H1 (cell line): ENCODE measurements at regions not wholly inside any gene's neighbourhood (a gene's known extent, or its start where the extent isn't known, plus 50 kb on each side); places are given as distances from the start of the nearest gene placed in this dataset.

Experiments
- CTCF ChIA-PET: fragments of 300-600 bp; sonication (Branson Sonifier 250); formaldehyde crosslinking; loops from one replicate; lab custom pipeline; 2021; ENCODE audit not compliant: partially characterized antibody; lab: Charles Lee
- POLR2A ChIA-PET: fragments of 300-600 bp; sonication (Branson Sonifier 250); formaldehyde crosslinking; loops from one replicate; lab custom pipeline; 2021; ENCODE audit warnings: inconsistent platforms; ENCODE audit not compliant: partially characterized antibody; lab: Charles Lee
- DNase-seq, 2 experiments: peaks; one replicate each; pipeline versions ENCODE4 v3.0.0 to v3.0.0-alpha.2; 2010 to 2022; ENCODE audit warnings: low spot score in 2 of 2, low read depth in 1 of 2, mixed read lengths in 1 of 2
- FAIRE-seq: peaks from 2 replicates; lab custom pipeline; 2011; peaks lifted over from hg19 to GRCh38; lab: Jason Lieb, UNC
- H2AFZ ChIP-seq: 2 replicates; pipeline ENCODE4 v1.8.1; 2012; ENCODE audit warnings: low read length, inconsistent platforms
- H2AK5ac ChIP-seq: 2 replicates; pipeline ENCODE4 v1.6.1; 2013; ENCODE audit warnings: low read depth, low read length
- H2BK120ac ChIP-seq: replicated peaks from 2 replicates; pipeline ENCODE3; 2013; ENCODE audit warnings: low read depth, low read length, inconsistent platforms
- H2BK12ac ChIP-seq: 2 replicates; pipeline ENCODE4 v1.6.1; 2013; ENCODE audit warnings: low read depth, low read length
- H2BK15ac ChIP-seq: 2 replicates; pipeline ENCODE4 v1.6.1; 2013; ENCODE audit warnings: low read length
- H2BK20ac ChIP-seq: 2 replicates; pipeline ENCODE4 v1.6.1; 2013; ENCODE audit warnings: low read length
- H2BK5ac ChIP-seq: 2 replicates; pipeline ENCODE4 v1.6.1; 2013; ENCODE audit warnings: low read depth, low read length
- H3K14ac ChIP-seq: 2 replicates; pipeline ENCODE4 v1.6.1; 2013; ENCODE audit warnings: inconsistent platforms; ENCODE audit not compliant: insufficient read length
- H3K18ac ChIP-seq: 2 replicates; pipeline ENCODE4 v1.6.1; 2013; ENCODE audit warnings: low read length; ENCODE audit errors: extremely low read depth
- H3K23ac ChIP-seq: 2 replicates; pipeline ENCODE4 v1.6.1; 2013; ENCODE audit warnings: inconsistent platforms; ENCODE audit not compliant: insufficient read length
- H3K23me2 ChIP-seq: 2 replicates; pipeline ENCODE4 v1.6.1; 2013; ENCODE audit warnings: low read depth, low read length
- H3K27ac ChIP-seq: 2 replicates; pipeline ENCODE4 v1.6.1; 2011; ENCODE audit warnings: low read depth, low read length, inconsistent platforms
- H3K27me3 ChIP-seq, 4 experiments: replicated peaks in 1 of 4; 1 replicate in 1 of 4; 2 replicates in 3 of 4; pipeline versions ENCODE4 v1.6.1 to v1.8.1; 2011 to 2013; ENCODE audit warnings: low read length in 3 of 4, mild to moderate bottlenecking in 3 of 4, inconsistent platforms in 2 of 4, mixed read lengths in 2 of 4, moderate library complexity in 1 of 4; ENCODE audit not compliant: control insufficient read depth in 3 of 4, insufficient read depth in 3 of 4; ENCODE audit errors: extremely low read depth in 1 of 4
- H3K36me3 ChIP-seq, 4 experiments: 2 replicates each; pipeline versions ENCODE4 v1.6.1 to v1.8.1; 2011 to 2013; ENCODE audit warnings: mild to moderate bottlenecking in 4 of 4, low read length in 3 of 4, moderate library complexity in 2 of 4, control low read depth in 1 of 4, inconsistent platforms in 1 of 4; ENCODE audit not compliant: insufficient read depth in 4 of 4, control insufficient read depth in 2 of 4
- H3K4ac ChIP-seq: replicated peaks from 2 replicates; pipeline ENCODE3; 2013; ENCODE audit warnings: low read length, low read depth, mixed read lengths, inconsistent platforms; ENCODE audit not compliant: insufficient read length
- H3K4me1 ChIP-seq, 4 experiments: replicated peaks in 1 of 4; 1 replicate in 1 of 4; 2 replicates in 3 of 4; pipeline versions ENCODE4 v1.6.1 to v1.8.1; 2011 to 2013; ENCODE audit warnings: low read length in 3 of 4, inconsistent platforms in 2 of 4, mixed read lengths in 1 of 4; ENCODE audit not compliant: insufficient read depth in 4 of 4, control insufficient read depth in 3 of 4
- H3K4me2 ChIP-seq, 2 experiments: 2 replicates each; pipeline versions ENCODE4 v1.6.1 to v1.8.1; 2011 to 2013; ENCODE audit warnings: low read depth in 2 of 2, low read length in 2 of 2, control low read depth in 1 of 2, inconsistent platforms in 1 of 2, mild to moderate bottlenecking in 1 of 2; ENCODE audit not compliant: insufficient read depth in 1 of 2
- H3K4me3 ChIP-seq, 4 experiments: fragments of 200-600, 300-600 bp in 1 of 4; sonication (generic), shearing (Covaris generic), sonication (Bioruptor Twin) in 1 of 4; 2 replicates each; pipeline versions ENCODE4 v1.5.1 to v1.8.1; 2011 to 2016; ENCODE audit warnings: low read length in 4 of 4, low read depth in 3 of 4, control low read depth in 2 of 4, inconsistent platforms in 2 of 4, mild to moderate bottlenecking in 2 of 4, mixed read lengths in 1 of 4, moderate library complexity in 1 of 4; ENCODE audit not compliant: insufficient read depth in 2 of 4; ENCODE audit errors: extremely low read depth in 1 of 4
- H3K56ac ChIP-seq: replicated peaks from 2 replicates; pipeline ENCODE3; 2013; ENCODE audit warnings: low read depth, mild to moderate bottlenecking, mixed read lengths, low read length, inconsistent platforms; ENCODE audit not compliant: insufficient read length
- H3K79me1 ChIP-seq: 2 replicates; pipeline ENCODE4 v1.6.1; 2013; ENCODE audit warnings: low read depth, low read length, control low read depth
- H3K79me2 ChIP-seq, 2 experiments: 2 replicates each; pipeline versions ENCODE4 v1.6.1 to v1.8.1; 2012 to 2013; ENCODE audit warnings: low read length in 2 of 2, mild to moderate bottlenecking in 2 of 2, inconsistent platforms in 1 of 2; ENCODE audit not compliant: insufficient read depth in 2 of 2, control insufficient read depth in 1 of 2
- H3K9ac ChIP-seq, 4 experiments: replicated peaks in 1 of 4; 1 replicate in 1 of 4; 2 replicates in 3 of 4; pipeline versions ENCODE4 v1.6.1 to v1.8.1; 2011 to 2013; ENCODE audit warnings: low read depth in 3 of 4, low read length in 3 of 4, control low read depth in 2 of 4, mild to moderate bottlenecking in 2 of 4, moderate library complexity in 2 of 4, inconsistent platforms in 1 of 4; ENCODE audit errors: extremely low read depth in 1 of 4
- H3K9me3 ChIP-seq, 2 experiments: 2 replicates each; pipeline versions ENCODE4 v1.6.1 to v1.8.1; 2012 to 2013; ENCODE audit warnings: mild to moderate bottlenecking in 2 of 2, moderate library complexity in 2 of 2, control low read depth in 1 of 2, inconsistent platforms in 1 of 2, low read depth in 1 of 2, low read length in 1 of 2, mixed read lengths in 1 of 2; ENCODE audit not compliant: insufficient read depth in 2 of 2
- H4K20me1 ChIP-seq, 2 experiments: replicated peaks in 1 of 2; 2 replicates each; pipeline versions ENCODE3 to v1.8.1; 2011 to 2013; ENCODE audit warnings: inconsistent platforms in 2 of 2, low read length in 2 of 2, mild to moderate bottlenecking in 1 of 2; ENCODE audit not compliant: insufficient read depth in 2 of 2, control insufficient read depth in 1 of 2
- H4K5ac ChIP-seq: 2 replicates; pipeline ENCODE4 v1.6.1; 2013; ENCODE audit warnings: low read length, low read depth, mixed read lengths, inconsistent platforms; ENCODE audit not compliant: insufficient read length
- H4K8ac ChIP-seq: 2 replicates; pipeline ENCODE4 v1.8.0; 2013; ENCODE audit warnings: mild to moderate bottlenecking, moderate library complexity, low read length, inconsistent platforms; ENCODE audit not compliant: insufficient read depth; ENCODE audit errors: extremely low read depth
- H4K91ac ChIP-seq: replicated peaks from 2 replicates; pipeline ENCODE3; 2013; ENCODE audit warnings: low read length, mixed read lengths, inconsistent platforms; ENCODE audit not compliant: insufficient read length
- CBX8 ChIP-seq: fragments of 300-800, 300-1000 bp; sonication (generic); IDR thresholded peaks from 2 replicates; pipeline ENCODE4 v1.7.1; 2016; ENCODE audit warnings: low read depth, low read length, borderline replicate concordance
- RXRA ChIP-seq: IDR thresholded peaks from 2 replicates; pipeline ENCODE4 v1.6.1; 2011; ENCODE audit warnings: low read depth, mild to moderate bottlenecking, low read length, moderate library complexity; ENCODE audit not compliant: insufficient read depth
- SIRT6 ChIP-seq: IDR thresholded peaks from one replicate; pipeline ENCODE4 v1.7.1; 2012; ENCODE audit warnings: low read length, inconsistent platforms
- SP2 ChIP-seq: IDR thresholded peaks from 2 replicates; pipeline ENCODE4 v1.6.1; 2012; ENCODE audit warnings: mild to moderate bottlenecking, low read length, inconsistent platforms
- SRF ChIP-seq: IDR thresholded peaks from 2 replicates; pipeline ENCODE4 v1.6.1; 2011; ENCODE audit warnings: mild to moderate bottlenecking, low read depth, low read length, moderate library complexity
- WGBS, 2 experiments: shearing (Covaris generic) in 1 of 2; methylation state at CpG; one replicate each; pipeline versions ENCODE4 v1.1.6 to v1.1.7; 2013 to 2015; ENCODE audit warnings: low lambda C conversion rate in 2 of 2, mixed read lengths in 2 of 2, inconsistent platforms in 1 of 2, low coverage in 1 of 2, missing lambda C conversion rate in 1 of 2; ENCODE audit not compliant: insufficient replicate concordance in 2 of 2, insufficient coverage in 1 of 2, insufficient read length in 1 of 2; ENCODE audit errors: extremely low coverage in 1 of 2, missing lambda C conversion rate in 1 of 2; 5-methylcytosine and 5-hydroxymethylcytosine counted together
- TF ChIP-seq, protein P1 (sequence below): IDR thresholded peaks from 2 replicates; pipeline ENCODE4 v1.6.1; 2012; ENCODE audit warnings: low read length, inconsistent platforms
- TF ChIP-seq, protein P2 (sequence below): IDR thresholded peaks from 2 replicates; pipeline ENCODE4 v1.6.1; 2012; ENCODE audit warnings: inconsistent platforms

DNA sequence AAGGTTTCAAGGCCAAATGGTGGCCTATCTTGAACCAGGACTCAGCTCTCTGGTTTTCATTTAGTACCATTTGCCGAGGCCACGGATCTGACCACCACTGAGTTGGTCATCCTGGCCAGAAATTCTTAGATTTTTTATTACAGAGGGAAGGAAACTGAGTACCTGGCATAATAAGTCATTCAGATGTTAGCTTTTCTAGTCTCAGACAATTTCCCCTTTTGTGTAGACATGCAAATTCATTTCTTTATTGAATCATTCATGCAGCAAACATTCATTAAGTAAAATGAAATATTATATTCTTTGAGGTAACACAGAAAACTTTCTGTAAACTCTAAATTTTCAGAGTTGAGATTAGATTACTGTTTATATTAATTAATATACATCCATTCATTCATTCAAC lies 223.7 kb downstream of the PDCD6IP start:
- H3K4me1 ChIP-seq = no peaks in the 10 kb centered on the region
- no peak overlapping the region for H2AFZ ChIP-seq
- H3K79me2 ChIP-seq = no peaks in the 10 kb centered on the region
- no peak overlapping the region for H2BK12ac ChIP-seq
- no peak overlapping the region for H3K4me2 ChIP-seq
- H4K8ac ChIP-seq = no peak overlapping the region
- no peak overlapping the region for H2BK120ac ChIP-seq
- no peak overlapping the region for H2BK20ac ChIP-seq
- H3K4ac ChIP-seq = no peak overlapping the region
- H3K36me3 ChIP-seq = no peaks in the 10 kb centered on the region
- no peak overlapping the region for H3K9ac ChIP-seq
- no peaks in the 10 kb centered on the region for H3K79me1 ChIP-seq
- H2BK5ac ChIP-seq = no peak overlapping the region
- H2AK5ac ChIP-seq = no peak overlapping the region
- no peaks in the 10 kb centered on the region for H3K23me2 ChIP-seq
- CTCF ChIA-PET = interaction anchor here (1.0 to 1.5 kb wide), 2 partner anchors 42 to 139 kb away, joined by 3 to 4 read pairs; no protein-coding TSS in a partner anchor
- no peak for TF ChIP-seq CBX8
- no peak for TF ChIP-seq RXRA
- TF ChIP-seq, protein P1, sequence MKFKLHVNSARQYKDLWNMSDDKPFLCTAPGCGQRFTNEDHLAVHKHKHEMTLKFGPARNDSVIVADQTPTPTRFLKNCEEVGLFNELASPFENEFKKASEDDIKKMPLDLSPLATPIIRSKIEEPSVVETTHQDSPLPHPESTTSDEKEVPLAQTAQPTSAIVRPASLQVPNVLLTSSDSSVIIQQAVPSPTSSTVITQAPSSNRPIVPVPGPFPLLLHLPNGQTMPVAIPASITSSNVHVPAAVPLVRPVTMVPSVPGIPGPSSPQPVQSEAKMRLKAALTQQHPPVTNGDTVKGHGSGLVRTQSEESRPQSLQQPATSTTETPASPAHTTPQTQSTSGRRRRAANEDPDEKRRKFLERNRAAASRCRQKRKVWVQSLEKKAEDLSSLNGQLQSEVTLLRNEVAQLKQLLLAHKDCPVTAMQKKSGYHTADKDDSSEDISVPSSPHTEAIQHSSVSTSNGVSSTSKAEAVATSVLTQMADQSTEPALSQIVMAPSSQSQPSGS = no peak
- TF ChIP-seq, protein P2, sequence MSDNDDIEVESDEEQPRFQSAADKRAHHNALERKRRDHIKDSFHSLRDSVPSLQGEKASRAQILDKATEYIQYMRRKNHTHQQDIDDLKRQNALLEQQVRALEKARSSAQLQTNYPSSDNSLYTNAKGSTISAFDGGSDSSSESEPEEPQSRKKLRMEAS = no peak
- TF ChIP-seq SIRT6 = no peak
- TF ChIP-seq SRF = no peak
- TF ChIP-seq SP2 = no peak
- H4K20me1 ChIP-seq = no peaks in the 10 kb centered on the region
- H3K23ac ChIP-seq = no peak overlapping the region
- H3K18ac ChIP-seq = no peak overlapping the region
- no peak overlapping the region for H2BK15ac ChIP-seq
- H3K9me3 ChIP-seq = no peaks in the 10 kb centered on the region
- no peak overlapping the region for H3K4me3 ChIP-seq
- H4K91ac ChIP-seq = no peak overlapping the region
- no peak overlapping the region for H3K14ac ChIP-seq
- no peak overlapping the region for H4K5ac ChIP-seq
- no peak overlapping the region for H3K56ac ChIP-seq
- FAIRE-seq (no peak), DNase-seq (no peak)
- WGBS, 2 experiments = 82% methylated on average over 2 of the region's 2 CpGs; no CpG with 5 or more reads in 1 of the 2 experiments
- no peaks in the 10 kb centered on the region for H3K27me3 ChIP-seq
- POLR2A ChIA-PET = no interaction called here
- no peak overlapping the region for H3K27ac ChIP-seq
